Esophagus squamous epithelium (tissue), 5 donors: ENCODE measurements at regions not wholly inside any gene's neighbourhood (a gene's known extent, or its start where the extent isn't known, plus 50 kb on each side); places are given as distances from the start of the nearest gene placed in this dataset.

Source experiments
- DNase-seq: peaks from one replicate; lab custom pipeline; 2025; lab: John Stamatoyannopoulos, UW
- H3K27ac ChIP-seq, 4 donors: fragments of 200-600 bp; sonication (generic); one replicate each; pipeline ENCODE4 v1.5.1; 2016 to 2019; ENCODE audit warnings: mild to moderate bottlenecking in 1 of 4
- H3K27me3 ChIP-seq, 4 donors: fragments of 200-600 bp; sonication (generic); 1 replicate in 3 of 4; 2 replicates in 1 of 4; pipeline versions ENCODE4 v1.5.1 to v1.6.0; 2017 to 2021; ENCODE audit warnings: antibody characterized with exemption in 1 of 4
- H3K36me3 ChIP-seq, 3 donors: fragments of 200-600 bp; sonication (generic); one replicate each; pipeline ENCODE4 v1.5.1; 2016 to 2019
- H3K4me1 ChIP-seq, 3 donors: fragments of 200-600 bp; sonication (generic); one replicate each; pipeline ENCODE4 v1.5.1; 2017 to 2019
- H3K4me3 ChIP-seq, 4 donors: fragments of 200-600 bp; sonication (generic); 1 replicate in 3 of 4; 2 replicates in 1 of 4; pipeline ENCODE4 v1.5.1; 2016 to 2019; ENCODE audit warnings: mild to moderate bottlenecking in 2 of 4, moderate library complexity in 1 of 4
- H3K9me3 ChIP-seq, 3 donors: fragments of 200-600 bp; sonication (generic); one replicate each; pipeline ENCODE4 v1.5.1; 2016 to 2019
- POLR2A ChIP-seq, 4 donors: fragments of 450-650 bp; IDR thresholded peaks; one replicate each; pipeline ENCODE4 v1.6.1; 2017; ENCODE audit warnings: antibody characterized with exemption in 4 of 4, mild to moderate bottlenecking in 4 of 4, moderate library complexity in 3 of 4
- WGBS, 2 donors: methylation state at CpG; one replicate each; pipeline ENCODE4 v1.1.5; 2018; 5-methylcytosine and 5-hydroxymethylcytosine counted together
- intact Hi-C: fragments of 100-400 bp; cut with DNase I; formaldehyde crosslinking; loops from one replicate; pipeline ENCODE4 v1.15.0; 2022
- TF ChIP-seq, protein P1 (sequence below), 6 experiments: fragments of 450-650 bp in 4 of 6; fragments of 200-600 bp in 2 of 6; sonication (generic) in 2 of 6; IDR thresholded peaks; one replicate each; pipeline ENCODE4 v1.5.1; 2016 to 2019; ENCODE audit warnings: antibody characterized with exemption in 6 of 6, mild to moderate bottlenecking in 4 of 6, moderate library complexity in 4 of 6
- donor health status: DM: yes; HTN: yes; CAD: no.

DNA sequence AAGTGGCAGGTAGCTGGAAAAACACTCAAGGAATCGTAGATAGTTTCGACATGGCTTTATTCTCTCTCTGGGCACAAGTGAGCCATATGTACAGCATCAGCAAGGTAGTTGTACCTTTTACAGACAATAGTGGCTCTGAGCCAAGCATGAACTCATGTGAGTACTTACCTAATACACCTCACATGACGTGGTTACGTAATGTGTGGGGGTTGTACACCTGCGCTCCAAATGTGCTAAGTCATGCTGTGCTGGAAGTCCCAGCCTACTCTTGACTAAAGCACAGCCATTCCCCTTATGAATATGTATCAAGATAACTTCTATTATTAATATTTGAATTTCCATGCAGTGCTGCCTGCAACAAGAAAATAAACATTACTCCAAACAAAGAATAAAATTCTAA, 78.8 kb upstream of the HMGN3 start:
- Histone ChIP-seq H3K4me3 (no peak overlapping the region), H3K27ac (no peak overlapping the region), H3K36me3 (no peaks in the 10 kb centered on the region), H3K27me3 (no peaks in the 10 kb centered on the region), H3K9me3 (no peaks in the 10 kb centered on the region), H3K4me1 (peaks cover 0 to 6% (median 0%) of the 10 kb centered on the region in 3 donors)
- 29 to 59% methylated on average over 5 of the region's 5 CpGs for WGBS, 2 donors
- DNase-seq: no peak
- TF ChIP-seq, protein P1, sequence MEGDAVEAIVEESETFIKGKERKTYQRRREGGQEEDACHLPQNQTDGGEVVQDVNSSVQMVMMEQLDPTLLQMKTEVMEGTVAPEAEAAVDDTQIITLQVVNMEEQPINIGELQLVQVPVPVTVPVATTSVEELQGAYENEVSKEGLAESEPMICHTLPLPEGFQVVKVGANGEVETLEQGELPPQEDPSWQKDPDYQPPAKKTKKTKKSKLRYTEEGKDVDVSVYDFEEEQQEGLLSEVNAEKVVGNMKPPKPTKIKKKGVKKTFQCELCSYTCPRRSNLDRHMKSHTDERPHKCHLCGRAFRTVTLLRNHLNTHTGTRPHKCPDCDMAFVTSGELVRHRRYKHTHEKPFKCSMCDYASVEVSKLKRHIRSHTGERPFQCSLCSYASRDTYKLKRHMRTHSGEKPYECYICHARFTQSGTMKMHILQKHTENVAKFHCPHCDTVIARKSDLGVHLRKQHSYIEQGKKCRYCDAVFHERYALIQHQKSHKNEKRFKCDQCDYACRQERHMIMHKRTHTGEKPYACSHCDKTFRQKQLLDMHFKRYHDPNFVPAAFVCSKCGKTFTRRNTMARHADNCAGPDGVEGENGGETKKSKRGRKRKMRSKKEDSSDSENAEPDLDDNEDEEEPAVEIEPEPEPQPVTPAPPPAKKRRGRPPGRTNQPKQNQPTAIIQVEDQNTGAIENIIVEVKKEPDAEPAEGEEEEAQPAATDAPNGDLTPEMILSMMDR (IDR thresholded peaks at IDR 0.05): no peak
- TF ChIP-seq POLR2A (IDR thresholded peaks at IDR 0.05): no peak
- intact Hi-C loops: no loop called here

DNA sequence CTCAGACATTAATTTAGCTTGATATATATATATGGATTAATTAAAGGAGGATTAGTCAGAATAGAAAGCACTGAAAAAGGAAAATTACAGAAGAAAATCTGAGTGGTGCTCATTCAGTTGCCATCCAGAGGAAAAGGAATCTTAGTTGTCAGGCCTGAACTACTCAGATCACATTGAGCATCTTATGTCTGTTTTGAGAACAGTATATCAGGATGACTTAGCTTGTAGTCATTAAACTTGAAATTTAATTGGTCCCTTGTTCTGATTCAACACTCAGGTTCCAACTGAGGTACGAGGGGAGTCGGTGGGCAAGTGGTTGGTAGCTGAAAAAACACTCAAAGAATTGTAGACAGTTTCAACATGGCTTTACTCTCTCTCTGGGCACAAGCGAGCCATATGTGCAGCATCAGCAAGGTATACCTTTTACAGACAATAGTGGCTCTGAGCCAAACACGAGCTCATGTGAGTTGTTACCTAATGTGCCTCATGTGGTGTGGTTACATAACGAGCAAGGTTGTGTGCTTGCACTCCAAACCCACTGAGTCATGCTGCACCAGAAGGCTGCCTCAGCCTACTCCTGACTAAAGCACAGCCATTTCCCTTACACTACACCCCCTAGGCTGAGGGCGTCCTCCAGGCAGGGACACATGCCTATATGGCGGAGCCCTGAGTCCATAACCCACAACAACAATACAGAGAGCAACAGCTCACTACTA, 73.0 kb upstream of the HMGN3 start:
- Histone ChIP-seq H3K27me3 (no peaks in the 10 kb centered on the region), H3K27ac (no peak overlapping the region), H3K4me3 (no peak overlapping the region), H3K36me3 (no peaks in the 10 kb centered on the region), H3K4me1 (no peaks in the 10 kb centered on the region), H3K9me3 (no peaks in the 10 kb centered on the region)
- intact Hi-C loops: no loop called here
- no peak for TF ChIP-seq POLR2A (IDR thresholded peaks at IDR 0.05)
- TF ChIP-seq, protein P1 (IDR thresholded peaks at IDR 0.05): no peak
- 42 to 63% methylated on average over 5 to 7 of the region's 7 CpGs for WGBS, 2 donors
- no peak for DNase-seq

DNA sequence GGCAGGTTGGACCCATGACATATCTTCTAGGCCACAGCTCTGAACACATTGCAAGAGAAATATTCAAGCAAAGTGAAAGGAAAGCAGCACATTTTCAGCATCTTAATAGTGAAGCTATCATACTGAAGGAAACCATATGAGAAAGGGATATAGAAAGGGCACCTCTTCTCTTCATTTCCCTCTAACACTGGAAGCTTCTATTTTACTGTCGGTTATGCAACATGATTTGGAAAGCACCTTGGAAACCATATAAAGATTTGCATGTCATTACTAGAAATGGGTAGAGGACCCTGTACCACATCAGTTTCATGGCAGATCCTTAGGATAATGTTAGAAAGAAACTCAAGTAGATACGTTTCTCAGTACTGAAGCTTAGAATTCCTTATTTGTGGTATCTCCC, 70.5 kb upstream of the HMGN3 start:
- no peak for DNase-seq
- 55 to 67% methylated on average over 2 of the region's 2 CpGs for WGBS, 2 donors
- intact Hi-C loops: no loop called here
- Histone ChIP-seq H3K27ac (no peak overlapping the region), H3K4me1 (no peaks in the 10 kb centered on the region), H3K27me3 (no peaks in the 10 kb centered on the region), H3K36me3 (no peaks in the 10 kb centered on the region), H3K4me3 (no peak overlapping the region), H3K9me3 (no peaks in the 10 kb centered on the region)
- TF ChIP-seq, protein P1 (IDR thresholded peaks at IDR 0.05): no peak
- TF ChIP-seq POLR2A (IDR thresholded peaks at IDR 0.05): no peak

DNA sequence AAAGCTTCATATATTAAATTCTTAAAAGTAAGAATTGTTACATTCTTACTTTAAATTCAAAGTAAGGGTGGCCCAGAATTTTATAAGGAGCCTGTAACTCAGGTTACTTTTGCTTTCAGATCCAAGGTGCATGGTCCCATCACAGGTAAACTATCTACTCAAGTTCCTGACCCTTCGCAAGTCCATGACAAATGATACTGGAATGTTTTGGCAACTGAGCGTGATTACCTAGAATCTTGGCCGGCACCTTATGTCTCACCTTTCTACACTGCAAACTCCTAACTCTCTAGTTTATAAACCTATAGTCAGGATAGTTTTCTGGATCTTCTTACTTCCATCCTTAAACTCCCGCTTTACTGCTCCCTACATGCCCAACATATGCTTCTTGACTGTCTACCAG, 67.9 kb upstream of the HMGN3 start:
- Histone ChIP-seq H3K27me3 (no peaks in the 10 kb centered on the region), H3K4me3 (no peak overlapping the region), H3K9me3 (no peaks in the 10 kb centered on the region), H3K4me1 (no peaks in the 10 kb centered on the region), H3K27ac (no peak overlapping the region), H3K36me3 (no peaks in the 10 kb centered on the region)
- TF ChIP-seq, protein P1 (IDR thresholded peaks at IDR 0.05): no peak
- TF ChIP-seq POLR2A (IDR thresholded peaks at IDR 0.05): no peak
- intact Hi-C loops: no loop called here
- DNase-seq: no peak
- WGBS, 2 donors: 53 to 63% methylated on average over 4 of the region's 4 CpGs

DNA sequence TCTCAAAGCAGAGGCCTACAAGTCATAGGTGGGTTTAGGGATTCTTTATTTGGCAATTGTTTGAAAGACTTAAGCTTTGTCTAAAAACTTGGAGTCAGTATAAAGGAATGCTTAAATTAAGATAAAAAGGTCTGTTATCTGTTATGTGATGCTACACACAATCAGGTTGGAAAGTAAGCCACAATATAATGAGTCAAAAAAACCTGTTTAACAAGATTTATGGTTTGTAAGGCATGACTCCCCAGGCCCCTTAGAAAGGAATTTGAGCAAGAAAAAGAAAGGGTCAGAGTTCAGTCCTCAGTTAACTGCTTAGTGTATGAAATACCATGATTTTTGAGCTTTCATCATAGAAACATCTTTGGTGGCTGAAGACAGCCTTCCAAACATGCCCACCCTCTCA, 66.8 kb upstream of the HMGN3 start:
- intact Hi-C loops: no loop called here
- Histone ChIP-seq H3K27ac (no peak overlapping the region), H3K4me1 (peaks cover 0 to 3% (median 0%) of the 10 kb centered on the region in 3 donors), H3K36me3 (no peaks in the 10 kb centered on the region), H3K27me3 (no peaks in the 10 kb centered on the region), H3K4me3 (no peak overlapping the region), H3K9me3 (no peaks in the 10 kb centered on the region)
- no peak for DNase-seq
- TF ChIP-seq, protein P1 (IDR thresholded peaks at IDR 0.05): no peak
- TF ChIP-seq POLR2A (IDR thresholded peaks at IDR 0.05): no peak
